Endothelial cell of umbilical vein (primary cell): ENCODE measurements at regions not wholly inside any gene's neighbourhood (a gene's known extent, or its start where the extent isn't known, plus 50 kb on each side); places are given as distances from the start of the nearest gene placed in this dataset.

Source experiments
- EZH2 ChIP-seq: IDR thresholded peaks from 2 replicates; pipeline ENCODE4 v1.6.1; 2012; ENCODE audit warnings: borderline replicate concordance, low read depth, mild to moderate bottlenecking, moderate library complexity, low read length, inconsistent platforms; ENCODE audit not compliant: severe bottlenecking
- JUN ChIP-seq: IDR thresholded peaks from 2 replicates; pipeline ENCODE4 v1.6.1; 2011; ENCODE audit warnings: borderline replicate concordance, low read depth; ENCODE audit not compliant: insufficient read length, insufficient read depth
- POLR2A ChIP-seq: IDR thresholded peaks from 2 replicates; pipeline ENCODE4 v1.6.1; 2012; ENCODE audit warnings: low read depth, mild to moderate bottlenecking, control low read depth, low read length
- POLR2AphosphoS5 ChIP-seq: IDR thresholded peaks from 2 replicates; pipeline ENCODE4 v1.6.1; 2012; ENCODE audit warnings: low read depth, mild to moderate bottlenecking, control low read depth, low read length, moderate library complexity; ENCODE audit not compliant: insufficient read depth
- TF ChIP-seq, protein P1 (sequence below), 2 donors: IDR thresholded peaks; 1 replicate in 1 of 2; 2 replicates in 1 of 2; pipeline ENCODE4 v1.5.1; 2011; ENCODE audit warnings: low read length in 2 of 2, mild to moderate bottlenecking in 2 of 2, moderate library complexity in 2 of 2, control low read depth in 1 of 2, inconsistent platforms in 1 of 2, low read depth in 1 of 2; ENCODE audit not compliant: insufficient read depth in 1 of 2; ENCODE audit errors: extremely low read depth in 1 of 2

GRCh38 chr12:124655048-124655697, 87.8 kb upstream of the NCOR2 start:
- TF ChIP-seq, protein P1, sequence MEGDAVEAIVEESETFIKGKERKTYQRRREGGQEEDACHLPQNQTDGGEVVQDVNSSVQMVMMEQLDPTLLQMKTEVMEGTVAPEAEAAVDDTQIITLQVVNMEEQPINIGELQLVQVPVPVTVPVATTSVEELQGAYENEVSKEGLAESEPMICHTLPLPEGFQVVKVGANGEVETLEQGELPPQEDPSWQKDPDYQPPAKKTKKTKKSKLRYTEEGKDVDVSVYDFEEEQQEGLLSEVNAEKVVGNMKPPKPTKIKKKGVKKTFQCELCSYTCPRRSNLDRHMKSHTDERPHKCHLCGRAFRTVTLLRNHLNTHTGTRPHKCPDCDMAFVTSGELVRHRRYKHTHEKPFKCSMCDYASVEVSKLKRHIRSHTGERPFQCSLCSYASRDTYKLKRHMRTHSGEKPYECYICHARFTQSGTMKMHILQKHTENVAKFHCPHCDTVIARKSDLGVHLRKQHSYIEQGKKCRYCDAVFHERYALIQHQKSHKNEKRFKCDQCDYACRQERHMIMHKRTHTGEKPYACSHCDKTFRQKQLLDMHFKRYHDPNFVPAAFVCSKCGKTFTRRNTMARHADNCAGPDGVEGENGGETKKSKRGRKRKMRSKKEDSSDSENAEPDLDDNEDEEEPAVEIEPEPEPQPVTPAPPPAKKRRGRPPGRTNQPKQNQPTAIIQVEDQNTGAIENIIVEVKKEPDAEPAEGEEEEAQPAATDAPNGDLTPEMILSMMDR (IDR thresholded peaks at IDR 0.05; ENCODE audit: extremely low read depth in 1 of 2, insufficient read depth in 1 of 2, low read depth in 1 of 2, low read length in 2 of 2) = no peak
- no peak for TF ChIP-seq POLR2AphosphoS5
- TF ChIP-seq EZH2 = no peak
- peak; percentile 29 for TF ChIP-seq POLR2A
- TF ChIP-seq JUN = no peak
